ENCODE measurements at regions not wholly inside any gene's neighbourhood (a gene's known extent, or its start where the extent isn't known, plus 50 kb on each side); places are given as distances from the start of the nearest gene placed in this dataset.

- DNase-seq (ENCODE audit: low read depth): no peak
- no peak overlapping the region for H3K4me3 ChIP-seq (ENCODE audit: control insufficient read depth, low read depth, low read length)
- TF ChIP-seq CTCF (conservative IDR thresholded peaks at IDR 0.05; ENCODE audit: control insufficient read depth, insufficient read depth, low read depth, low read length): no peak
Observed at GRCh38 chr2:4732560-4732959, 959.6 kb upstream of the SOX11 start.

- no peak for DNase-seq (ENCODE audit: low read depth)
- TF ChIP-seq CTCF (conservative IDR thresholded peaks at IDR 0.05; ENCODE audit: control insufficient read depth, insufficient read depth, low read depth, low read length): no peak
- no peak overlapping the region for H3K4me3 ChIP-seq (ENCODE audit: control insufficient read depth, low read depth, low read length)
Observed at GRCh38 chr2:4745056-4745991, 946.9 kb upstream of the SOX11 start.

GRCh38 chr2:4753721-4754120 lies 938.5 kb upstream of the SOX11 start:
- no peak for TF ChIP-seq CTCF (conservative IDR thresholded peaks at IDR 0.05; ENCODE audit: control insufficient read depth, insufficient read depth, low read depth, low read length)
- no peak overlapping the region for H3K4me3 ChIP-seq (ENCODE audit: control insufficient read depth, low read depth, low read length)
- no peak for DNase-seq (ENCODE audit: low read depth)

GRCh38 chr2:4762951-4763376 lies 929.2 kb upstream of the SOX11 start:
- no peak for DNase-seq (ENCODE audit: low read depth)
- TF ChIP-seq CTCF (conservative IDR thresholded peaks at IDR 0.05; ENCODE audit: control insufficient read depth, insufficient read depth, low read depth, low read length): no peak
- H3K4me3 ChIP-seq (ENCODE audit: control insufficient read depth, low read depth, low read length): no peak overlapping the region

- TF ChIP-seq CTCF (conservative IDR thresholded peaks at IDR 0.05; ENCODE audit: control insufficient read depth, insufficient read depth, low read depth, low read length): no peak
- no peak overlapping the region for H3K4me3 ChIP-seq (ENCODE audit: control insufficient read depth, low read depth, low read length)
- DNase-seq (ENCODE audit: low read depth): no peak
Observed at GRCh38 chr2:4765787-4766530, 926.2 kb upstream of the SOX11 start.

- no peak for TF ChIP-seq CTCF (conservative IDR thresholded peaks at IDR 0.05; ENCODE audit: control insufficient read depth, insufficient read depth, low read depth, low read length)
- no peak for DNase-seq (ENCODE audit: low read depth)
- H3K4me3 ChIP-seq (ENCODE audit: control insufficient read depth, low read depth, low read length): no peak overlapping the region
Observed at GRCh38 chr2:4775668-4776067, 916.5 kb upstream of the SOX11 start.
